ENCODE measurements at regions not wholly inside any gene's neighbourhood (a gene's known extent, or its start where the extent isn't known, plus 50 kb on each side); places are given as distances from the start of the nearest gene placed in this dataset.

DNA sequence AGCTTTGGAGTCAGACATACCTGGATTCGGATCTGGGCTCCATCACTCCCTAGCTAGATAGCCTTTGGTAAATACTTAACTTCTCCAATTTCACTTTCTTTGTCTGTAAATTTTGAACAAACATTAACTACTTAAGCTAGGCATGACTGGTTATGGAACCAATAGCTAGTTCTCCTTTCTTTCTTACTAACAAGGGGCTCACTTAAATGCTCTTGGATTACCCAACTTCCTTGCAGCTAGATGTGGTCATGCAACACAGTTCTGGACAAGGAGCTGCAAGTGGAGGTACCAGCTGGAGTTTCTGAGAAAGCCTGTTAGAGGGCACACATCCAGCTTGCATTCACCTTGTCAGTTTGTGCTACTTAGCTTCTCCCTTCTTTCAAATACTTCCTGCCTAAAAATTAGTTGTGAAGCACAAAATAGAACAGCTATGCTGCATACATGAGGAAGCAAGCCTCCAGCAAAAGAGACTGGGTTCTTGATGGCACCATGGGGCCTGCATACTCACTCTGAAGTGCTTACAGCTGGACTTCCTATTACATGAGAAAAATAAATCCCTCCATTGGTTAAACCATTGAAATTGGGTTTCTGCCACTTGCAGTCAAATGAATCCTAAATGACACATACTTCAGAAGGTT, 210.1 kb upstream of the EEA1 start:
- TF ChIP-seq, protein P1, sequence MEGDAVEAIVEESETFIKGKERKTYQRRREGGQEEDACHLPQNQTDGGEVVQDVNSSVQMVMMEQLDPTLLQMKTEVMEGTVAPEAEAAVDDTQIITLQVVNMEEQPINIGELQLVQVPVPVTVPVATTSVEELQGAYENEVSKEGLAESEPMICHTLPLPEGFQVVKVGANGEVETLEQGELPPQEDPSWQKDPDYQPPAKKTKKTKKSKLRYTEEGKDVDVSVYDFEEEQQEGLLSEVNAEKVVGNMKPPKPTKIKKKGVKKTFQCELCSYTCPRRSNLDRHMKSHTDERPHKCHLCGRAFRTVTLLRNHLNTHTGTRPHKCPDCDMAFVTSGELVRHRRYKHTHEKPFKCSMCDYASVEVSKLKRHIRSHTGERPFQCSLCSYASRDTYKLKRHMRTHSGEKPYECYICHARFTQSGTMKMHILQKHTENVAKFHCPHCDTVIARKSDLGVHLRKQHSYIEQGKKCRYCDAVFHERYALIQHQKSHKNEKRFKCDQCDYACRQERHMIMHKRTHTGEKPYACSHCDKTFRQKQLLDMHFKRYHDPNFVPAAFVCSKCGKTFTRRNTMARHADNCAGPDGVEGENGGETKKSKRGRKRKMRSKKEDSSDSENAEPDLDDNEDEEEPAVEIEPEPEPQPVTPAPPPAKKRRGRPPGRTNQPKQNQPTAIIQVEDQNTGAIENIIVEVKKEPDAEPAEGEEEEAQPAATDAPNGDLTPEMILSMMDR (IDR thresholded peaks at IDR 0.05; ENCODE audit: insufficient read depth, low read depth, low read length) = no peak
- TF ChIP-seq EZH2 (IDR thresholded peaks at IDR 0.05; ENCODE audit: insufficient read depth, low read length) = no peak

All from astrocyte (in vitro differentiated cells and primary cell).